ENCODE measurements at regions not wholly inside any gene's neighbourhood (a gene's known extent, or its start where the extent isn't known, plus 50 kb on each side); places are given as distances from the start of the nearest gene placed in this dataset.

DNA sequence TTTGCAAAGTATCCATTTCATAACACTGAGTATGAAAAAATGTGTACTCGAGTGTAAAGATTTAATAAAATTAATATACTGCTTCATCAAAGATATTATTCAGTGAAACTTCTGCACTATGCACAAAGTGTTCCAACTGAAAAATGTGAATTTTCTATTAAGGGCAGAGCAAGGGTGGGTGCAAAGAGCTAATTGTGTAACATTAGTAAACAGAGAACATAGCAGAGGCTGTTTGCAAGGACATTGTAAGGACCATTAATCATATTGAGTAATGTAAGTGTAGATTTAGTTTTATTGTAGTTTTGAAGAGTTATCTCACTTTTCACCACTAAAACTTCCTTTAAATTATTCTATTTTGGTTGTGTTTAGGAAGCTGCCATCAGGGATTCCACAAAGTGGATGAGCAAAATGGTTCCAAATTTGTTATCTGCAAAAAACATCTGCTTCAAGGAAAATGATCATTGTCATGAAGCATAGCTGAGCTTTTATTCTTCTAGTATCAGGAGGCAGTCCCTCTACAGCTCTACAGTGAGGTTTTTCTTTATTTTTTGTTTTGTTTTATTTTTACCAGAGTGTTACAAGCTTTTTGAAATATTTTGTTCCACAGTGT lies 1375.4 kb downstream of the SLITRK1 start:
- TF ChIP-seq NANOG (IDR thresholded peaks at IDR 0.05; ENCODE audit: borderline replicate concordance) (no peak), POLR2AphosphoS5 (IDR thresholded peaks at IDR 0.05; ENCODE audit: low read depth) (no peak), EZH2 (IDR thresholded peaks at IDR 0.05; ENCODE audit: low read depth, unreplicated experiment) (no peak), EZH2phosphoT487 (IDR thresholded peaks at IDR 0.05; ENCODE audit: unreplicated experiment) (no peak), CREB1 (CRISPR knock-in tag; IDR thresholded peaks at IDR 0.05; ENCODE audit: low read depth) (no peak), JUNB (IDR thresholded peaks at IDR 0.05; ENCODE audit: unreplicated experiment) (no peak)
- TF ChIP-seq, protein P1, sequence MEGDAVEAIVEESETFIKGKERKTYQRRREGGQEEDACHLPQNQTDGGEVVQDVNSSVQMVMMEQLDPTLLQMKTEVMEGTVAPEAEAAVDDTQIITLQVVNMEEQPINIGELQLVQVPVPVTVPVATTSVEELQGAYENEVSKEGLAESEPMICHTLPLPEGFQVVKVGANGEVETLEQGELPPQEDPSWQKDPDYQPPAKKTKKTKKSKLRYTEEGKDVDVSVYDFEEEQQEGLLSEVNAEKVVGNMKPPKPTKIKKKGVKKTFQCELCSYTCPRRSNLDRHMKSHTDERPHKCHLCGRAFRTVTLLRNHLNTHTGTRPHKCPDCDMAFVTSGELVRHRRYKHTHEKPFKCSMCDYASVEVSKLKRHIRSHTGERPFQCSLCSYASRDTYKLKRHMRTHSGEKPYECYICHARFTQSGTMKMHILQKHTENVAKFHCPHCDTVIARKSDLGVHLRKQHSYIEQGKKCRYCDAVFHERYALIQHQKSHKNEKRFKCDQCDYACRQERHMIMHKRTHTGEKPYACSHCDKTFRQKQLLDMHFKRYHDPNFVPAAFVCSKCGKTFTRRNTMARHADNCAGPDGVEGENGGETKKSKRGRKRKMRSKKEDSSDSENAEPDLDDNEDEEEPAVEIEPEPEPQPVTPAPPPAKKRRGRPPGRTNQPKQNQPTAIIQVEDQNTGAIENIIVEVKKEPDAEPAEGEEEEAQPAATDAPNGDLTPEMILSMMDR (conservative IDR thresholded peaks at IDR 0.05; ENCODE audit: low read depth in 2 of 2), result no peak
- TF ChIP-seq, protein P2, sequence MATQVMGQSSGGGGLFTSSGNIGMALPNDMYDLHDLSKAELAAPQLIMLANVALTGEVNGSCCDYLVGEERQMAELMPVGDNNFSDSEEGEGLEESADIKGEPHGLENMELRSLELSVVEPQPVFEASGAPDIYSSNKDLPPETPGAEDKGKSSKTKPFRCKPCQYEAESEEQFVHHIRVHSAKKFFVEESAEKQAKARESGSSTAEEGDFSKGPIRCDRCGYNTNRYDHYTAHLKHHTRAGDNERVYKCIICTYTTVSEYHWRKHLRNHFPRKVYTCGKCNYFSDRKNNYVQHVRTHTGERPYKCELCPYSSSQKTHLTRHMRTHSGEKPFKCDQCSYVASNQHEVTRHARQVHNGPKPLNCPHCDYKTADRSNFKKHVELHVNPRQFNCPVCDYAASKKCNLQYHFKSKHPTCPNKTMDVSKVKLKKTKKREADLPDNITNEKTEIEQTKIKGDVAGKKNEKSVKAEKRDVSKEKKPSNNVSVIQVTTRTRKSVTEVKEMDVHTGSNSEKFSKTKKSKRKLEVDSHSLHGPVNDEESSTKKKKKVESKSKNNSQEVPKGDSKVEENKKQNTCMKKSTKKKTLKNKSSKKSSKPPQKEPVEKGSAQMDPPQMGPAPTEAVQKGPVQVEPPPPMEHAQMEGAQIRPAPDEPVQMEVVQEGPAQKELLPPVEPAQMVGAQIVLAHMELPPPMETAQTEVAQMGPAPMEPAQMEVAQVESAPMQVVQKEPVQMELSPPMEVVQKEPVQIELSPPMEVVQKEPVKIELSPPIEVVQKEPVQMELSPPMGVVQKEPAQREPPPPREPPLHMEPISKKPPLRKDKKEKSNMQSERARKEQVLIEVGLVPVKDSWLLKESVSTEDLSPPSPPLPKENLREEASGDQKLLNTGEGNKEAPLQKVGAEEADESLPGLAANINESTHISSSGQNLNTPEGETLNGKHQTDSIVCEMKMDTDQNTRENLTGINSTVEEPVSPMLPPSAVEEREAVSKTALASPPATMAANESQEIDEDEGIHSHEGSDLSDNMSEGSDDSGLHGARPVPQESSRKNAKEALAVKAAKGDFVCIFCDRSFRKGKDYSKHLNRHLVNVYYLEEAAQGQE (IDR thresholded peaks at IDR 0.05; ENCODE audit: unreplicated experiment), result no peak
